K562 (cell line): ENCODE measurements at regions not wholly inside any gene's neighbourhood (a gene's known extent, or its start where the extent isn't known, plus 50 kb on each side); places are given as distances from the start of the nearest gene placed in this dataset.

Source experiments
- BRD9 ChIP-seq: fragments of 450-650 bp; IDR thresholded peaks from 2 replicates; pipeline ENCODE4 v1.6.1; 2018; ENCODE audit warnings: low read depth; ENCODE audit not compliant: partially characterized antibody
- DPF2 ChIP-seq: fragments of 450-650 bp; IDR thresholded peaks from 2 replicates; pipeline ENCODE4 v1.6.1; 2016
- EP300 ChIP-seq: IDR thresholded peaks from 2 replicates; pipeline ENCODE4 v1.6.1; 2012; ENCODE audit warnings: low read length, improper control_type of control experiment
- MAFK ChIP-seq: IDR thresholded peaks from 2 replicates; pipeline ENCODE4 v1.6.1; 2011; ENCODE audit warnings: low read length, improper control_type of control experiment
- MEIS2 ChIP-seq: fragments of 450-650 bp; IDR thresholded peaks from 2 replicates; pipeline ENCODE4 v1.6.1; 2014; ENCODE audit warnings: mild to moderate bottlenecking; ENCODE audit not compliant: partially characterized antibody
- MTA1 ChIP-seq: fragments of 450-650 bp; IDR thresholded peaks from 2 replicates; pipeline ENCODE4 v1.6.1; 2017; ENCODE audit warnings: borderline replicate concordance
- PPARD ChIP-seq: fragments of 250-450 bp; sonication (Bioruptor Pico); IDR thresholded peaks from 2 replicates; pipeline ENCODE4 v1.8.0; 2022; ENCODE audit warnings: inconsistent platforms, mild to moderate bottlenecking, moderate library complexity
- TEAD4 ChIP-seq, 2 experiments: sonication (generic) in 1 of 2; formaldehyde crosslinking in 1 of 2; IDR thresholded peaks; 2 replicates each; pipeline versions ENCODE4 v1.6.1 to v1.8.0; 2012 to 2022; ENCODE audit warnings: borderline replicate concordance in 1 of 2, inconsistent platforms in 1 of 2, low read length in 1 of 2, mild to moderate bottlenecking in 1 of 2, missing genetic modification reagents in 1 of 2
- TF ChIP-seq, protein P1 (sequence below): fragments of 250-450 bp; sonication (Bioruptor Pico); IDR thresholded peaks from 2 replicates; pipeline ENCODE4 v1.4.0; 2020
- TF ChIP-seq, protein P2 (sequence below): fragments of 450-650 bp; formaldehyde crosslinking; IDR thresholded peaks from 2 replicates; pipeline ENCODE4 v1.4.0; 2020; ENCODE audit warnings: mild to moderate bottlenecking, moderate library complexity
- TF ChIP-seq, protein P3 (sequence below): sonication (generic); formaldehyde crosslinking; IDR thresholded peaks from 2 replicates; pipeline ENCODE4 v1.8.0; 2022; ENCODE audit warnings: missing genetic modification reagents, mild to moderate bottlenecking, borderline replicate concordance
- TF ChIP-seq, protein P4 (sequence below), 2 experiments: IDR thresholded peaks in 1 of 2; conservative IDR thresholded peaks in 1 of 2; 2 replicates each; pipeline ENCODE4 v1.6.1; 2016; ENCODE audit warnings: low read depth in 2 of 2, mild to moderate bottlenecking in 1 of 2, missing compliant biosample characterization in 1 of 2, missing genetic modification characterization in 1 of 2, moderate library complexity in 1 of 2
- TF ChIP-seq, protein P5 (sequence below): fragments of 150-350 bp; conservative IDR thresholded peaks from 2 replicates; pipeline ENCODE4 v1.6.1; 2014; ENCODE audit warnings: low read length

DNA sequence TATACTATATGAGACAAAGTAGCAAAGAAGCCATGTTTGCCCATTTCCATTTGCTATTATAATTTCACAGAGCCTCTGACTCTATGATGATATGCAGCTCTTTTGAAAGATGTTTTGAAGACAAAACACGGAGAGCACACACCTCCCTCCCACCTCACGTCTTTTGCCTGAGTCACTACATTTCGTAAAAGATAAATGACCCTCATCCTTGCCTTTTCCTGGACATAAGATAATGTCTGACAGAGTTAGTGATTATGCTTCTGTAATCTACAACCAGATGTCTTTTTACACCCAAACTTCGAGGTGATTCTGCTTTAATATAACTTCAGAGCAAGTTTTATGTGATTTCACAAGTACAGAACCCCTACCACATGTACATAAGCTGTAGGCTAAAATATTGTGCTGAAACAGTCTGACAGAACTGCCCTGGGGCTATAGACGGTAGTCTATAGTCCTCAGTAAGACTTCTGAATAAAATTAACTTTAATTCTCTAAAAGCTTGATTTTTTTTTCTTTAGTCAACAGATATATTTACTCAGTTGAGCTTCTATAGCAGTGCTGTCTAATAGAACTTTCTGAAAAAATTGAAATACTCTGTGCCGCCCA lies 99.9 kb downstream of the CD200R1L start (continued):
- TF ChIP-seq, protein P1, sequence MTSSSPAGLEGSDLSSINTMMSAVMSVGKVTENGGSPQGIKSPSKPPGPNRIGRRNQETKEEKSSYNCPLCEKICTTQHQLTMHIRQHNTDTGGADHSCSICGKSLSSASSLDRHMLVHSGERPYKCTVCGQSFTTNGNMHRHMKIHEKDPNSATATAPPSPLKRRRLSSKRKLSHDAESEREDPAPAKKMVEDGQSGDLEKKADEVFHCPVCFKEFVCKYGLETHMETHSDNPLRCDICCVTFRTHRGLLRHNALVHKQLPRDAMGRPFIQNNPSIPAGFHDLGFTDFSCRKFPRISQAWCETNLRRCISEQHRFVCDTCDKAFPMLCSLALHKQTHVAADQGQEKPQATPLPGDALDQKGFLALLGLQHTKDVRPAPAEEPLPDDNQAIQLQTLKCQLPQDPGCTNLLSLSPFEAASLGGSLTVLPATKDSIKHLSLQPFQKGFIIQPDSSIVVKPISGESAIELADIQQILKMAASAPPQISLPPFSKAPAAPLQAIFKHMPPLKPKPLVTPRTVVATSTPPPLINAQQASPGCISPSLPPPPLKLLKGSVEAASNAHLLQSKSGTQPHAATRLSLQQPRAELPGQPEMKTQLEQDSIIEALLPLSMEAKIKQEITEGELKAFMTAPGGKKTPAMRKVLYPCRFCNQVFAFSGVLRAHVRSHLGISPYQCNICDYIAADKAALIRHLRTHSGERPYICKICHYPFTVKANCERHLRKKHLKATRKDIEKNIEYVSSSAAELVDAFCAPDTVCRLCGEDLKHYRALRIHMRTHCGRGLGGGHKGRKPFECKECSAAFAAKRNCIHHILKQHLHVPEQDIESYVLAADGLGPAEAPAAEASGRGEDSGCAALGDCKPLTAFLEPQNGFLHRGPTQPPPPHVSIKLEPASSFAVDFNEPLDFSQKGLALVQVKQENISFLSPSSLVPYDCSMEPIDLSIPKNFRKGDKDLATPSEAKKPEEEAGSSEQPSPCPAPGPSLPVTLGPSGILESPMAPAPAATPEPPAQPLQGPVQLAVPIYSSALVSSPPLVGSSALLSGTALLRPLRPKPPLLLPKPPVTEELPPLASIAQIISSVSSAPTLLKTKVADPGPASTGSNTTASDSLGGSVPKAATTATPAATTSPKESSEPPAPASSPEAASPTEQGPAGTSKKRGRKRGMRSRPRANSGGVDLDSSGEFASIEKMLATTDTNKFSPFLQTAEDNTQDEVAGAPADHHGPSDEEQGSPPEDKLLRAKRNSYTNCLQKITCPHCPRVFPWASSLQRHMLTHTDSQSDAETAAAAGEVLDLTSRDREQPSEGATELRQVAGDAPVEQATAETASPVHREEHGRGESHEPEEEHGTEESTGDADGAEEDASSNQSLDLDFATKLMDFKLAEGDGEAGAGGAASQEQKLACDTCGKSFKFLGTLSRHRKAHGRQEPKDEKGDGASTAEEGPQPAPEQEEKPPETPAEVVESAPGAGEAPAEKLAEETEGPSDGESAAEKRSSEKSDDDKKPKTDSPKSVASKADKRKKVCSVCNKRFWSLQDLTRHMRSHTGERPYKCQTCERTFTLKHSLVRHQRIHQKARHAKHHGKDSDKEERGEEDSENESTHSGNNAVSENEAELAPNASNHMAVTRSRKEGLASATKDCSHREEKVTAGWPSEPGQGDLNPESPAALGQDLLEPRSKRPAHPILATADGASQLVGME (CRISPR knock-in tag), result no peak
- TF ChIP-seq BRD9, result no peak
- TF ChIP-seq TEAD4 (IDR thresholded peaks at IDR 0.05; ENCODE audit: low read length), result peak; percentile 38
- no peak for TF ChIP-seq TEAD4 (CRISPR knock-in tag; IDR thresholded peaks at IDR 0.05; ENCODE audit: borderline replicate concordance)
- TF ChIP-seq, protein P2, sequence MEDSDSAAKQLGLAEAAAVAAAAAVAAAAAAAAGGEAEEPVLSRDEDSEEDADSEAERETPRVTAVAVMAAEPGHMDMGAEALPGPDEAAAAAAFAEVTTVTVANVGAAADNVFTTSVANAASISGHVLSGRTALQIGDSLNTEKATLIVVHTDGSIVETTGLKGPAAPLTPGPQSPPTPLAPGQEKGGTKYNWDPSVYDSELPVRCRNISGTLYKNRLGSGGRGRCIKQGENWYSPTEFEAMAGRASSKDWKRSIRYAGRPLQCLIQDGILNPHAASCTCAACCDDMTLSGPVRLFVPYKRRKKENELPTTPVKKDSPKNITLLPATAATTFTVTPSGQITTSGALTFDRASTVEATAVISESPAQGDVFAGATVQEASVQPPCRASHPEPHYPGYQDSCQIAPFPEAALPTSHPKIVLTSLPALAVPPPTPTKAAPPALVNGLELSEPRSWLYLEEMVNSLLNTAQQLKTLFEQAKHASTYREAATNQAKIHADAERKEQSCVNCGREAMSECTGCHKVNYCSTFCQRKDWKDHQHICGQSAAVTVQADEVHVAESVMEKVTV (CRISPR knock-in tag), result no peak
- TF ChIP-seq EP300, result peak; percentile 69; the same call in 1 of the 2 replicates
- TF ChIP-seq, protein P3, sequence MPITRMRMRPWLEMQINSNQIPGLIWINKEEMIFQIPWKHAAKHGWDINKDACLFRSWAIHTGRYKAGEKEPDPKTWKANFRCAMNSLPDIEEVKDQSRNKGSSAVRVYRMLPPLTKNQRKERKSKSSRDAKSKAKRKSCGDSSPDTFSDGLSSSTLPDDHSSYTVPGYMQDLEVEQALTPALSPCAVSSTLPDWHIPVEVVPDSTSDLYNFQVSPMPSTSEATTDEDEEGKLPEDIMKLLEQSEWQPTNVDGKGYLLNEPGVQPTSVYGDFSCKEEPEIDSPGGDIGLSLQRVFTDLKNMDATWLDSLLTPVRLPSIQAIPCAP (CRISPR knock-in tag), result no peak
- TF ChIP-seq MTA1, result 0 out of 2 replicates have a peak, but pooled peaks have one; percentile 24
- TF ChIP-seq MEIS2, result peak; percentile 91
- TF ChIP-seq DPF2, result peak; percentile 76
- TF ChIP-seq, protein P4, sequence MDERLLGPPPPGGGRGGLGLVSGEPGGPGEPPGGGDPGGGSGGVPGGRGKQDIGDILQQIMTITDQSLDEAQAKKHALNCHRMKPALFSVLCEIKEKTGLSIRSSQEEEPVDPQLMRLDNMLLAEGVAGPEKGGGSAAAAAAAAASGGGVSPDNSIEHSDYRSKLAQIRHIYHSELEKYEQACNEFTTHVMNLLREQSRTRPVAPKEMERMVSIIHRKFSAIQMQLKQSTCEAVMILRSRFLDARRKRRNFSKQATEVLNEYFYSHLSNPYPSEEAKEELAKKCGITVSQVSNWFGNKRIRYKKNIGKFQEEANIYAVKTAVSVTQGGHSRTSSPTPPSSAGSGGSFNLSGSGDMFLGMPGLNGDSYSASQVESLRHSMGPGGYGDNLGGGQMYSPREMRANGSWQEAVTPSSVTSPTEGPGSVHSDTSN (CRISPR knock-in tag; IDR thresholded peaks at IDR 0.05; ENCODE audit: low read depth), result no peak
- TF ChIP-seq, protein P4 (tag; conservative IDR thresholded peaks at IDR 0.05; ENCODE audit: low read depth), result peak; percentile 90
- TF ChIP-seq, protein P5, sequence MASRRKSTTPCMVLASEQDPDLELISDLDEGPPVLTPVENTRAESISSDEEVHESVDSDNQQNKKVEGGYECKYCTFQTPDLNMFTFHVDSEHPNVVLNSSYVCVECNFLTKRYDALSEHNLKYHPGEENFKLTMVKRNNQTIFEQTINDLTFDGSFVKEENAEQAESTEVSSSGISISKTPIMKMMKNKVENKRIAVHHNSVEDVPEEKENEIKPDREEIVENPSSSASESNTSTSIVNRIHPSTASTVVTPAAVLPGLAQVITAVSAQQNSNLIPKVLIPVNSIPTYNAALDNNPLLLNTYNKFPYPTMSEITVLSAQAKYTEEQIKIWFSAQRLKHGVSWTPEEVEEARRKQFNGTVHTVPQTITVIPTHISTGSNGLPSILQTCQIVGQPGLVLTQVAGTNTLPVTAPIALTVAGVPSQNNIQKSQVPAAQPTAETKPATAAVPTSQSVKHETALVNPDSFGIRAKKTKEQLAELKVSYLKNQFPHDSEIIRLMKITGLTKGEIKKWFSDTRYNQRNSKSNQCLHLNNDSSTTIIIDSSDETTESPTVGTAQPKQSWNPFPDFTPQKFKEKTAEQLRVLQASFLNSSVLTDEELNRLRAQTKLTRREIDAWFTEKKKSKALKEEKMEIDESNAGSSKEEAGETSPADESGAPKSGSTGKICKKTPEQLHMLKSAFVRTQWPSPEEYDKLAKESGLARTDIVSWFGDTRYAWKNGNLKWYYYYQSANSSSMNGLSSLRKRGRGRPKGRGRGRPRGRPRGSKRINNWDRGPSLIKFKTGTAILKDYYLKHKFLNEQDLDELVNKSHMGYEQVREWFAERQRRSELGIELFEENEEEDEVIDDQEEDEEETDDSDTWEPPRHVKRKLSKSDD, result no peak
- 0 out of 2 replicates have a peak, but pooled peaks have one; percentile 22 for TF ChIP-seq MAFK
- no peak for TF ChIP-seq PPARD (CRISPR knock-in tag)
